GM23338 (cell line): ENCODE measurements at regions not wholly inside any gene's neighbourhood (a gene's known extent, or its start where the extent isn't known, plus 50 kb on each side); places are given as distances from the start of the nearest gene placed in this dataset.

Experiments used
- ATAC-seq: fragments of 200-7000 bp; cut with Tn5 transposase; 3 replicates; pipeline ENCODE4 v1.9.1; 2020
- DNase-seq: peaks from one replicate; pipeline ENCODE4 v3.0.0-alpha.2; 2015; ENCODE audit warnings: low spot score
- H2AFZ ChIP-seq: fragments of 200-600 bp; sonication (generic); 2 replicates; pipeline ENCODE4 v1.8.0; 2016; ENCODE audit warnings: antibody characterized with exemption, mild to moderate bottlenecking, moderate library complexity
- H3F3A ChIP-seq: fragments of 200-600 bp; sonication (generic); replicated peaks from 2 replicates; pipeline ENCODE4 v1.8.0; 2017; ENCODE audit warnings: antibody characterized with exemption, mixed run types, low read depth
- H3K27ac ChIP-seq: fragments of 200-600 bp; sonication (generic); 2 replicates; pipeline ENCODE4 v1.6.1; 2016; ENCODE audit warnings: low read depth
- H3K27me3 ChIP-seq: fragments of 200-600 bp; sonication (generic); 2 replicates; pipeline ENCODE4 v1.8.0; 2016; ENCODE audit warnings: mild to moderate bottlenecking, mixed run types, moderate library complexity; ENCODE audit not compliant: insufficient read depth
- H3K36me3 ChIP-seq: fragments of 200-600 bp; sonication (generic); 2 replicates; pipeline ENCODE4 v1.8.0; 2016; ENCODE audit warnings: mild to moderate bottlenecking; ENCODE audit not compliant: insufficient read depth
- H3K4me1 ChIP-seq: fragments of 200-600 bp; sonication (generic); 2 replicates; pipeline ENCODE4 v1.8.0; 2016; ENCODE audit warnings: mild to moderate bottlenecking, moderate library complexity; ENCODE audit not compliant: insufficient read depth
- H3K4me2 ChIP-seq: fragments of 200-600 bp; sonication (generic); 2 replicates; pipeline ENCODE4 v1.7.1; 2017; ENCODE audit warnings: mixed run types
- H3K4me3 ChIP-seq: fragments of 200-600 bp; sonication (generic); 2 replicates; pipeline ENCODE4 v1.6.1; 2016; ENCODE audit warnings: mixed run types
- H3K79me2 ChIP-seq: fragments of 200-600 bp; sonication (generic); replicated peaks from 2 replicates; pipeline ENCODE4 v1.8.0; 2017; ENCODE audit warnings: mild to moderate bottlenecking; ENCODE audit not compliant: insufficient read depth
- H3K9me2 ChIP-seq: fragments of 200-600 bp; sonication (generic); 2 replicates; pipeline ENCODE4 v1.8.0; 2017; ENCODE audit not compliant: insufficient read depth
- H4K20me1 ChIP-seq: fragments of 200-600 bp; sonication (generic); replicated peaks from 2 replicates; pipeline ENCODE4 v1.8.0; 2017; ENCODE audit warnings: mild to moderate bottlenecking; ENCODE audit not compliant: insufficient read depth
- H3K27ac Mint-ChIP-seq: 2 replicates; pipeline ENCODE4 v1.8.0; 2020; ENCODE audit warnings: inconsistent platforms, mild to moderate bottlenecking, moderate library complexity, mixed read lengths
- H3K27me3 Mint-ChIP-seq: 3 replicates; pipeline ENCODE4 v1.8.0; 2022; ENCODE audit warnings: low read depth, mild to moderate bottlenecking, moderate library complexity, mixed read lengths, inconsistent platforms; ENCODE audit not compliant: insufficient read depth, poor library complexity
- H3K36me3 Mint-ChIP-seq: 3 replicates; pipeline ENCODE4 v1.8.0; 2021; ENCODE audit warnings: low read depth, mild to moderate bottlenecking, inconsistent platforms, moderate library complexity, mixed read lengths
- H3K4me1 Mint-ChIP-seq: 3 replicates; pipeline ENCODE4 v1.8.0; 2020; ENCODE audit warnings: mild to moderate bottlenecking, inconsistent platforms, mixed read lengths
- H3K4me3 Mint-ChIP-seq: 3 replicates; pipeline ENCODE4 v1.8.0; 2021; ENCODE audit warnings: moderate library complexity, mild to moderate bottlenecking, inconsistent platforms, mixed read lengths
- H3K9me3 Mint-ChIP-seq: 3 replicates; pipeline ENCODE4 v1.8.0; 2020; ENCODE audit warnings: moderate library complexity, mild to moderate bottlenecking, inconsistent platforms, mixed read lengths
- CREB1 ChIP-seq: fragments of 250-450 bp; sonication (Bioruptor Pico); IDR thresholded peaks from 2 replicates; pipeline ENCODE4 v1.5.0; 2020; ENCODE audit warnings: low read depth, mild to moderate bottlenecking, moderate library complexity
- EZH2 ChIP-seq: fragments of 200-600 bp; sonication (generic); IDR thresholded peaks from one replicate; pipeline ENCODE4 v1.8.0; 2017; ENCODE audit warnings: antibody characterized with exemption, mild to moderate bottlenecking, low read depth; ENCODE audit not compliant: unreplicated experiment
- EZH2phosphoT487 ChIP-seq: fragments of 200-600 bp; sonication (generic); IDR thresholded peaks from one replicate; pipeline ENCODE4 v1.8.1; 2018; ENCODE audit warnings: antibody characterized with exemption; ENCODE audit not compliant: unreplicated experiment
- JUNB ChIP-seq: IDR thresholded peaks from one replicate; pipeline ENCODE4 v1.6.1; 2016; ENCODE audit warnings: antibody characterized with exemption; ENCODE audit not compliant: unreplicated experiment
- NANOG ChIP-seq: IDR thresholded peaks from 2 replicates; pipeline ENCODE4 v1.6.1; 2016; ENCODE audit warnings: antibody characterized with exemption, borderline replicate concordance
- POLR2AphosphoS5 ChIP-seq: IDR thresholded peaks from 2 replicates; pipeline ENCODE4 v1.6.1; 2016; ENCODE audit warnings: antibody characterized with exemption, low read depth
- STAT1 ChIP-seq: IDR thresholded peaks from one replicate; pipeline ENCODE4 v1.6.1; 2016; ENCODE audit warnings: antibody characterized with exemption; ENCODE audit not compliant: unreplicated experiment
- ZNF114 ChIP-seq: fragments of 250-450 bp; sonication (Bioruptor Pico); IDR thresholded peaks from 2 replicates; pipeline ENCODE4 v1.5.0; 2020; ENCODE audit warnings: mild to moderate bottlenecking, moderate library complexity
- ZNF331 ChIP-seq: fragments of 250-450 bp; sonication (Bioruptor Pico); IDR thresholded peaks from 2 replicates; pipeline ENCODE4 v1.5.0; 2020; ENCODE audit warnings: low read depth, mild to moderate bottlenecking, moderate library complexity
- TF ChIP-seq, protein P1 (sequence below): IDR thresholded peaks from 2 replicates; pipeline ENCODE4 v1.6.1; 2016; ENCODE audit warnings: antibody characterized with exemption
- TF ChIP-seq, protein P2 (sequence below): IDR thresholded peaks from one replicate; pipeline ENCODE4 v1.6.1; 2018; ENCODE audit warnings: antibody characterized with exemption; ENCODE audit not compliant: unreplicated experiment
- TF ChIP-seq, protein P3 (sequence below), 2 experiments: fragments of 200-600 bp in 1 of 2; sonication (generic) in 1 of 2; conservative IDR thresholded peaks; 2 replicates each; pipeline versions ENCODE4 v1.5.1 to v1.6.1; 2016 to 2017; ENCODE audit warnings: antibody characterized with exemption in 2 of 2, low read depth in 2 of 2, mild to moderate bottlenecking in 2 of 2, moderate library complexity in 1 of 2
- TF ChIP-seq, protein P4 (sequence below): fragments of 250-450 bp; sonication (Bioruptor Pico); IDR thresholded peaks from 2 replicates; pipeline ENCODE4 v1.5.0; 2020; ENCODE audit warnings: mild to moderate bottlenecking, moderate library complexity

DNA sequence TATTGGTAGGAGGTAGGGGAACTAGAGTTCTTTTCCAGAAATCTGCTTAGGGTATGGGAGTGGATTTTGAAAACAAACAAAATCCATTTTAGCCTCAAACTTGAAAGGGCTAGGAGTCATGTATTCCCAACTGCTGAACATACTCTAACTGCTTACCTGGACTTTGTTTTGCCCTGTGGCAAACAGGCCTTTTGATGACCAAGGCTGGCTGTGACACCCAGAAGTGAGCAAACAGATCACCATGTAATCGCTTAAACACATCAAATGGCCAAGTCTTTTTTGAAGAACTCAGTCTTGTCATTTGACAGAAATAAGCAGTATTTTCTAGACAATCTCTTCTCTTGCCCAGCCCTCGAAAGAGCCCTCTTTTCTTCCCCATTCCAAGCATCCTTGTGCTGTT is 203.4 kb downstream of the KIT start:
- no peak overlapping the region for H3K4me3 ChIP-seq
- no peaks in the 10 kb centered on the region for H3K36me3 Mint-ChIP-seq
- H3F3A ChIP-seq, result no peaks in the 10 kb centered on the region
- H3K27ac Mint-ChIP-seq, result no peak overlapping the region
- H3K9me3 Mint-ChIP-seq, result no peaks in the 10 kb centered on the region
- H3K4me2 ChIP-seq, result no peak overlapping the region
- H3K36me3 ChIP-seq, result no peaks in the 10 kb centered on the region
- no peaks in the 10 kb centered on the region for H3K27me3 ChIP-seq
- H3K4me3 Mint-ChIP-seq, result no peak overlapping the region
- DNase-seq (no peak), ATAC-seq (no peak)
- no peaks in the 10 kb centered on the region for H4K20me1 ChIP-seq
- H3K79me2 ChIP-seq, result no peaks in the 10 kb centered on the region
- no peaks in the 10 kb centered on the region for H3K27me3 Mint-ChIP-seq
- H3K9me2 ChIP-seq, result no peaks in the 10 kb centered on the region; the same call in 1 of the 2 replicates
- TF ChIP-seq ZNF114 (CRISPR knock-in tag), result no peak
- TF ChIP-seq, protein P1, sequence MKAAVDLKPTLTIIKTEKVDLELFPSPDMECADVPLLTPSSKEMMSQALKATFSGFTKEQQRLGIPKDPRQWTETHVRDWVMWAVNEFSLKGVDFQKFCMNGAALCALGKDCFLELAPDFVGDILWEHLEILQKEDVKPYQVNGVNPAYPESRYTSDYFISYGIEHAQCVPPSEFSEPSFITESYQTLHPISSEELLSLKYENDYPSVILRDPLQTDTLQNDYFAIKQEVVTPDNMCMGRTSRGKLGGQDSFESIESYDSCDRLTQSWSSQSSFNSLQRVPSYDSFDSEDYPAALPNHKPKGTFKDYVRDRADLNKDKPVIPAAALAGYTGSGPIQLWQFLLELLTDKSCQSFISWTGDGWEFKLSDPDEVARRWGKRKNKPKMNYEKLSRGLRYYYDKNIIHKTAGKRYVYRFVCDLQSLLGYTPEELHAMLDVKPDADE, result no peak
- TF ChIP-seq, protein P2, sequence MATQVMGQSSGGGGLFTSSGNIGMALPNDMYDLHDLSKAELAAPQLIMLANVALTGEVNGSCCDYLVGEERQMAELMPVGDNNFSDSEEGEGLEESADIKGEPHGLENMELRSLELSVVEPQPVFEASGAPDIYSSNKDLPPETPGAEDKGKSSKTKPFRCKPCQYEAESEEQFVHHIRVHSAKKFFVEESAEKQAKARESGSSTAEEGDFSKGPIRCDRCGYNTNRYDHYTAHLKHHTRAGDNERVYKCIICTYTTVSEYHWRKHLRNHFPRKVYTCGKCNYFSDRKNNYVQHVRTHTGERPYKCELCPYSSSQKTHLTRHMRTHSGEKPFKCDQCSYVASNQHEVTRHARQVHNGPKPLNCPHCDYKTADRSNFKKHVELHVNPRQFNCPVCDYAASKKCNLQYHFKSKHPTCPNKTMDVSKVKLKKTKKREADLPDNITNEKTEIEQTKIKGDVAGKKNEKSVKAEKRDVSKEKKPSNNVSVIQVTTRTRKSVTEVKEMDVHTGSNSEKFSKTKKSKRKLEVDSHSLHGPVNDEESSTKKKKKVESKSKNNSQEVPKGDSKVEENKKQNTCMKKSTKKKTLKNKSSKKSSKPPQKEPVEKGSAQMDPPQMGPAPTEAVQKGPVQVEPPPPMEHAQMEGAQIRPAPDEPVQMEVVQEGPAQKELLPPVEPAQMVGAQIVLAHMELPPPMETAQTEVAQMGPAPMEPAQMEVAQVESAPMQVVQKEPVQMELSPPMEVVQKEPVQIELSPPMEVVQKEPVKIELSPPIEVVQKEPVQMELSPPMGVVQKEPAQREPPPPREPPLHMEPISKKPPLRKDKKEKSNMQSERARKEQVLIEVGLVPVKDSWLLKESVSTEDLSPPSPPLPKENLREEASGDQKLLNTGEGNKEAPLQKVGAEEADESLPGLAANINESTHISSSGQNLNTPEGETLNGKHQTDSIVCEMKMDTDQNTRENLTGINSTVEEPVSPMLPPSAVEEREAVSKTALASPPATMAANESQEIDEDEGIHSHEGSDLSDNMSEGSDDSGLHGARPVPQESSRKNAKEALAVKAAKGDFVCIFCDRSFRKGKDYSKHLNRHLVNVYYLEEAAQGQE, result no peak
- no peak for TF ChIP-seq EZH2
- TF ChIP-seq, protein P3, sequence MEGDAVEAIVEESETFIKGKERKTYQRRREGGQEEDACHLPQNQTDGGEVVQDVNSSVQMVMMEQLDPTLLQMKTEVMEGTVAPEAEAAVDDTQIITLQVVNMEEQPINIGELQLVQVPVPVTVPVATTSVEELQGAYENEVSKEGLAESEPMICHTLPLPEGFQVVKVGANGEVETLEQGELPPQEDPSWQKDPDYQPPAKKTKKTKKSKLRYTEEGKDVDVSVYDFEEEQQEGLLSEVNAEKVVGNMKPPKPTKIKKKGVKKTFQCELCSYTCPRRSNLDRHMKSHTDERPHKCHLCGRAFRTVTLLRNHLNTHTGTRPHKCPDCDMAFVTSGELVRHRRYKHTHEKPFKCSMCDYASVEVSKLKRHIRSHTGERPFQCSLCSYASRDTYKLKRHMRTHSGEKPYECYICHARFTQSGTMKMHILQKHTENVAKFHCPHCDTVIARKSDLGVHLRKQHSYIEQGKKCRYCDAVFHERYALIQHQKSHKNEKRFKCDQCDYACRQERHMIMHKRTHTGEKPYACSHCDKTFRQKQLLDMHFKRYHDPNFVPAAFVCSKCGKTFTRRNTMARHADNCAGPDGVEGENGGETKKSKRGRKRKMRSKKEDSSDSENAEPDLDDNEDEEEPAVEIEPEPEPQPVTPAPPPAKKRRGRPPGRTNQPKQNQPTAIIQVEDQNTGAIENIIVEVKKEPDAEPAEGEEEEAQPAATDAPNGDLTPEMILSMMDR (conservative IDR thresholded peaks at IDR 0.05; ENCODE audit: low read depth in 2 of 2), result no peak
- TF ChIP-seq STAT1, result no peak
- no peak for TF ChIP-seq NANOG
- TF ChIP-seq, protein P4, sequence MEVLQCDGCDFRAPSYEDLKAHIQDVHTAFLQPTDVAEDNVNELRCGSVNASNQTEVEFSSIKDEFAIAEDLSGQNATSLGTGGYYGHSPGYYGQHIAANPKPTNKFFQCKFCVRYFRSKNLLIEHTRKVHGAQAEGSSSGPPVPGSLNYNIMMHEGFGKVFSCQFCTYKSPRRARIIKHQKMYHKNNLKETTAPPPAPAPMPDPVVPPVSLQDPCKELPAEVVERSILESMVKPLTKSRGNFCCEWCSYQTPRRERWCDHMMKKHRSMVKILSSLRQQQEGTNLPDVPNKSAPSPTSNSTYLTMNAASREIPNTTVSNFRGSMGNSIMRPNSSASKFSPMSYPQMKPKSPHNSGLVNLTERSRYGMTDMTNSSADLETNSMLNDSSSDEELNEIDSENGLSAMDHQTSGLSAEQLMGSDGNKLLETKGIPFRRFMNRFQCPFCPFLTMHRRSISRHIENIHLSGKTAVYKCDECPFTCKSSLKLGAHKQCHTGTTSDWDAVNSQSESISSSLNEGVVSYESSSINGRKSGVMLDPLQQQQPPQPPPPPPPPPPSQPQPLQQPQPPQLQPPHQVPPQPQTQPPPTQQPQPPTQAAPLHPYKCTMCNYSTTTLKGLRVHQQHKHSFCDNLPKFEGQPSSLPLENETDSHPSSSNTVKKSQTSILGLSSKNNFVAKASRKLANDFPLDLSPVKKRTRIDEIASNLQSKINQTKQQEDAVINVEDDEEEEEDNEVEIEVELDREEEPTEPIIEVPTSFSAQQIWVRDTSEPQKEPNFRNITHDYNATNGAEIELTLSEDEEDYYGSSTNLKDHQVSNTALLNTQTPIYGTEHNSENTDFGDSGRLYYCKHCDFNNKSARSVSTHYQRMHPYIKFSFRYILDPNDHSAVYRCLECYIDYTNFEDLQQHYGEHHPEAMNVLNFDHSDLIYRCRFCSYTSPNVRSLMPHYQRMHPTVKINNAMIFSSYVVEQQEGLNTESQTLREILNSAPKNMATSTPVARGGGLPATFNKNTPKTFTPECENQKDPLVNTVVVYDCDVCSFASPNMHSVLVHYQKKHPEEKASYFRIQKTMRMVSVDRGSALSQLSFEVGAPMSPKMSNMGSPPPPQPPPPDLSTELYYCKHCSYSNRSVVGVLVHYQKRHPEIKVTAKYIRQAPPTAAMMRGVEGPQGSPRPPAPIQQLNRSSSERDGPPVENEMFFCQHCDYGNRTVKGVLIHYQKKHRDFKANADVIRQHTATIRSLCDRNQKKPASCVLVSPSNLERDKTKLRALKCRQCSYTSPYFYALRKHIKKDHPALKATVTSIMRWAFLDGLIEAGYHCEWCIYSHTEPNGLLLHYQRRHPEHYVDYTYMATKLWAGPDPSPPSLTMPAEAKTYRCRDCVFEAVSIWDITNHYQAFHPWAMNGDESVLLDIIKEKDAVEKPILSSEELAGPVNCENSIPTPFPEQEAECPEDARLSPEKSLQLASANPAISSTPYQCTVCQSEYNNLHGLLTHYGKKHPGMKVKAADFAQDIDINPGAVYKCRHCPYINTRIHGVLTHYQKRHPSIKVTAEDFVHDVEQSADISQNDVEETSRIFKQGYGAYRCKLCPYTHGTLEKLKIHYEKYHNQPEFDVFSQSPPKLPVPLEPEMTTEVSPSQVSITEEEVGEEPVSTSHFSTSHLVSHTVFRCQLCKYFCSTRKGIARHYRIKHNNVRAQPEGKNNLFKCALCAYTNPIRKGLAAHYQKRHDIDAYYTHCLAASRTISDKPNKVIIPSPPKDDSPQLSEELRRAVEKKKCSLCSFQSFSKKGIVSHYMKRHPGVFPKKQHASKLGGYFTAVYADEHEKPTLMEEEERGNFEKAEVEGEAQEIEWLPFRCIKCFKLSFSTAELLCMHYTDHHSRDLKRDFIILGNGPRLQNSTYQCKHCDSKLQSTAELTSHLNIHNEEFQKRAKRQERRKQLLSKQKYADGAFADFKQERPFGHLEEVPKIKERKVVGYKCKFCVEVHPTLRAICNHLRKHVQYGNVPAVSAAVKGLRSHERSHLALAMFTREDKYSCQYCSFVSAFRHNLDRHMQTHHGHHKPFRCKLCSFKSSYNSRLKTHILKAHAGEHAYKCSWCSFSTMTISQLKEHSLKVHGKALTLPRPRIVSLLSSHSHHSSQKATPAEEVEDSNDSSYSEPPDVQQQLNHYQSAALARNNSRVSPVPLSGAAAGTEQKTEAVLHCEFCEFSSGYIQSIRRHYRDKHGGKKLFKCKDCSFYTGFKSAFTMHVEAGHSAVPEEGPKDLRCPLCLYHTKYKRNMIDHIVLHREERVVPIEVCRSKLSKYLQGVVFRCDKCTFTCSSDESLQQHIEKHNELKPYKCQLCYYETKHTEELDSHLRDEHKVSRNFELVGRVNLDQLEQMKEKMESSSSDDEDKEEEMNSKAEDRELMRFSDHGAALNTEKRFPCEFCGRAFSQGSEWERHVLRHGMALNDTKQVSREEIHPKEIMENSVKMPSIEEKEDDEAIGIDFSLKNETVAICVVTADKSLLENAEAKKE (CRISPR knock-in tag), result no peak
- no peak for TF ChIP-seq POLR2AphosphoS5
- no peak for TF ChIP-seq CREB1 (CRISPR knock-in tag)
- no peak for TF ChIP-seq JUNB
- TF ChIP-seq ZNF331 (CRISPR knock-in tag), result no peak
- TF ChIP-seq EZH2phosphoT487, result no peak
- no peaks in the 10 kb centered on the region for H3K4me1 ChIP-seq
- H3K27ac ChIP-seq, result no peak overlapping the region
- peak overlapping the region; percentile 9; the same call in 1 of the 2 replicates for H2AFZ ChIP-seq
- no peaks in the 10 kb centered on the region for H3K4me1 Mint-ChIP-seq
